Esophagus muscularis mucosa (tissue), 4 donors: ENCODE measurements at regions not wholly inside any gene's neighbourhood (a gene's known extent, or its start where the extent isn't known, plus 50 kb on each side); places are given as distances from the start of the nearest gene placed in this dataset.
A peak's percentile ranks its signal among the peaks of the same experiment; 100 is the strongest.
"Not testable (repeated sequence)": the region's sequence is repeated elsewhere in the genome, so short reads cannot be mapped to it uniquely, and the experiment has no call there.

Experiments used
- DNase-seq: peaks from one replicate; pipeline ENCODE4 v3.0.0-alpha.2; 2017; ENCODE audit errors: extremely low spot score
- H3K27ac ChIP-seq, 4 donors: fragments of 200-600 bp; sonication (generic); replicated peaks in 1 of 4; 1 replicate in 3 of 4; 2 replicates in 1 of 4; pipeline ENCODE4 v1.5.1; 2016 to 2019; ENCODE audit warnings: mild to moderate bottlenecking in 1 of 4
- H3K27me3 ChIP-seq, 4 donors: fragments of 200-600 bp; sonication (generic); one replicate each; pipeline versions ENCODE4 v1.5.1 to v1.6.0; 2016 to 2019
- H3K36me3 ChIP-seq, 4 donors: fragments of 200-600 bp; sonication (generic); one replicate each; pipeline ENCODE4 v1.5.1; 2016 to 2019
- H3K4me1 ChIP-seq, 4 donors: fragments of 200-600 bp; sonication (generic); one replicate each; pipeline ENCODE4 v1.5.1; 2016 to 2019
- H3K4me3 ChIP-seq, 4 donors: fragments of 200-600 bp; sonication (generic); 1 replicate in 2 of 4; 2 replicates in 2 of 4; pipeline ENCODE4 v1.5.1; 2016 to 2019; ENCODE audit warnings: mild to moderate bottlenecking in 4 of 4, moderate library complexity in 1 of 4
- H3K9me3 ChIP-seq, 4 donors: fragments of 200-600 bp; sonication (generic); 1 replicate in 3 of 4; 2 replicates in 1 of 4; pipeline ENCODE4 v1.5.1; 2016 to 2019
- CTCF ChIP-seq, 3 experiments: fragments of 200-600 bp in 2 of 3; fragments of 450-650 bp in 1 of 3; sonication (generic) in 2 of 3; IDR thresholded peaks; one replicate each; pipeline ENCODE4 v1.5.1; 2017 to 2019; ENCODE audit warnings: antibody characterized with exemption in 3 of 3, mild to moderate bottlenecking in 2 of 3, moderate library complexity in 1 of 3
- EP300 ChIP-seq: sonication (generic); formaldehyde crosslinking; IDR thresholded peaks from one replicate; pipeline ENCODE4 v1.6.1; 2017; ENCODE audit warnings: antibody characterized with exemption
- POLR2A ChIP-seq: fragments of 450-650 bp; IDR thresholded peaks from one replicate; pipeline ENCODE4 v1.6.1; 2017; ENCODE audit warnings: antibody characterized with exemption, moderate library complexity, mild to moderate bottlenecking, low read depth
- POLR2AphosphoS5 ChIP-seq, 2 donors: sonication (generic); formaldehyde crosslinking; IDR thresholded peaks; one replicate each; pipeline ENCODE4 v1.6.1; 2017; ENCODE audit warnings: antibody characterized with exemption in 2 of 2
- WGBS: methylation state at CpG from one replicate; pipeline ENCODE4 v1.1.5; 2018; 5-methylcytosine and 5-hydroxymethylcytosine counted together
- intact Hi-C: fragments of 100-400 bp; cut with DNase I; formaldehyde crosslinking; loops from one replicate; pipeline ENCODE4 v1.15.1; 2023

GRCh38 chr17:52420555-52421078 is 262.1 kb upstream of the CA10 start:
- intact Hi-C loops, result no loop called here

GRCh38 chr17:52419229-52419641 is 260.7 kb upstream of the CA10 start:
- peaks cover 0 to 17% (median 13%) of the 10 kb centered on the region in 4 donors for H3K4me1 ChIP-seq
- no peaks in the 10 kb centered on the region for H3K27me3 ChIP-seq
- H3K36me3 ChIP-seq, result no peaks in the 10 kb centered on the region
- TF ChIP-seq EP300 (no peak), POLR2A (no peak), CTCF (IDR thresholded peaks at IDR 0.05) (no peak), POLR2AphosphoS5 (IDR thresholded peaks at IDR 0.05) (no peak)
- H3K9me3 ChIP-seq, result peaks cover 0 to 1% (median 0%) of the 10 kb centered on the region in 4 donors
- DNase-seq, result no peak
- intact Hi-C loops, result no loop called here
- WGBS, result 17% methylated on average over 3 of the region's 3 CpGs
- no peak overlapping the region for H3K4me3 ChIP-seq
- H3K27ac ChIP-seq, result peak overlapping the region in 3 of 4 donors; percentile 40 to 52 (median 49)

More at GRCh38 chr17:52420555-52421078, 262.1 kb upstream of the CA10 start:
- Histone ChIP-seq H3K27ac (no peak overlapping the region), H3K4me1 (peaks cover 0 to 17% (median 13%) of the 10 kb centered on the region in 4 donors), H3K36me3 (no peaks in the 10 kb centered on the region), H3K9me3 (peaks cover 0 to 5% (median 0%) of the 10 kb centered on the region in 4 donors), H3K27me3 (no peaks in the 10 kb centered on the region), H3K4me3 (no peak overlapping the region)
- WGBS, result 76% methylated on average over 2 of the region's 2 CpGs
- no peak for DNase-seq
- TF ChIP-seq POLR2AphosphoS5 (IDR thresholded peaks at IDR 0.05) (no peak), CTCF (IDR thresholded peaks at IDR 0.05) (no peak), EP300 (no peak), POLR2A (no peak)

GRCh38 chr17:52410781-52411180 is 252.3 kb upstream of the CA10 start:
- intact Hi-C loops, result no loop called here
- no peak for DNase-seq
- TF ChIP-seq CTCF (IDR thresholded peaks at IDR 0.05) (no peak), EP300 (no peak), POLR2A (no peak), POLR2AphosphoS5 (IDR thresholded peaks at IDR 0.05) (no peak)

GRCh38 chr17:52409222-52409621 is 250.7 kb upstream of the CA10 start:
- H3K36me3 ChIP-seq, H3K9me3 ChIP-seq, intact Hi-C loops, DNase-seq, H3K4me1 ChIP-seq, H3K4me3 ChIP-seq, H3K27ac ChIP-seq, H3K27me3 ChIP-seq: not testable (repeated sequence)
- WGBS, result 75% methylated on average over 15 of the region's 15 CpGs

More at GRCh38 chr17:52410781-52411180, 252.3 kb upstream of the CA10 start:
- Histone ChIP-seq H3K36me3 (no peaks in the 10 kb centered on the region), H3K4me1 (peaks cover 0 to 5% (median 0%) of the 10 kb centered on the region in 4 donors), H3K4me3 (no peak overlapping the region), H3K27me3 (no peaks in the 10 kb centered on the region), H3K27ac (no peak overlapping the region), H3K9me3 (no peaks in the 10 kb centered on the region)
- 38% methylated on average over 1 of the region's 1 CpG for WGBS

GRCh38 chr17:52395308-52395707 is 236.8 kb upstream of the CA10 start:
- TF ChIP-seq POLR2AphosphoS5 (IDR thresholded peaks at IDR 0.05), result no peak
- no peak for TF ChIP-seq CTCF (IDR thresholded peaks at IDR 0.05)
- TF ChIP-seq POLR2A, result no peak
- no peak for TF ChIP-seq EP300
- Histone ChIP-seq H3K27ac (no peak overlapping the region), H3K4me3 (no peak overlapping the region), H3K9me3 (no peaks in the 10 kb centered on the region), H3K36me3 (no peaks in the 10 kb centered on the region), H3K27me3 (no peaks in the 10 kb centered on the region), H3K4me1 (peaks cover 0 to 22% (median 10%) of the 10 kb centered on the region in 4 donors)
- no peak for DNase-seq
- 83% methylated on average over 3 of the region's 3 CpGs for WGBS
- intact Hi-C loops, result no loop called here
